DOHH2 (cell line): ENCODE measurements at regions not wholly inside any gene's neighbourhood (a gene's known extent, or its start where the extent isn't known, plus 50 kb on each side); places are given as distances from the start of the nearest gene placed in this dataset.

Experiments
- CTCF ChIP-seq: fragments of 200-600 bp; sonication (generic); IDR thresholded peaks from one replicate; pipeline ENCODE4 v1.5.1; 2014; ENCODE audit warnings: antibody characterized with exemption, mild to moderate bottlenecking, low read depth, low read length; ENCODE audit not compliant: poor library complexity, severe bottlenecking
- EZH2phosphoT487 ChIP-seq: fragments of 200-600 bp; sonication (generic); IDR thresholded peaks from 2 replicates; pipeline ENCODE4 v1.6.1; 2017; ENCODE audit warnings: borderline replicate concordance, mild to moderate bottlenecking, antibody characterized with exemption, low read length, moderate library complexity, mixed read lengths

DNA sequence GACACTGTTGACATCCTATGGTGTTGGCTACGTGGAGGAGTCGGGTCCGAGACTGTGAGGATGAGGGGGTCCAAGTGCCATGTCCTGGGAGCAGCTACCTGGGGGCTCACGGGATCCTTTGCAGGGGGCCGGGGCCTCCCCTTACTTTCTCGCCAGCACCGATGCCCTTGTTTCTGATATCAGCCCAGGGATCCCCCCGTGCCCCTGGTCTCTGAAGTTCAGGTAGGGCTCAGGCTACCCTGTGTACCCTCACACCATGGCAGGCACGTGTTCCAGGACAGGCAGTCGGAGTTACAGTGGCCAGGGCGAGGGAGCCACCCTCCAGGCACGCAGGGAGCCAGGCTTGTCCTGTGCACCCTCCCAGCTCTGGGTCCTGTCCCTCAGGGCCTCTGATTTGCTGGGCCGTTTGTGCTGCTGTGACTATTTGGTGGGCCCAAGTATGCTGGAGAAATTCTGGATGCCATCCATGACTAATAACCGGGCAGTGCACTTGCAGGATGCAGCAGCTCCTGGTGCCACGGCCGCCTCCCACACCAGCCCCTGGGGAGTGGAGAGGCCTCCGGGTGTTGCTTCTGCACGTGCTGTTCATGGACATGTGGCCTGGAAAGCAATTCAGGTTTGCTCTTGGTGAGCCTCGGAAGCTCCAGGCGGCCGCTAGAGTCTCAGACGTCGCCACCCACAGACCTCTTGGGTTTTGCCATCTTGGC, 93.1 kb upstream of the SFSWAP start:
- TF ChIP-seq CTCF (no peak), EZH2phosphoT487 (no peak)
